A204.1 (cell line): ENCODE measurements at regions not wholly inside any gene's neighbourhood (a gene's known extent, or its start where the extent isn't known, plus 50 kb on each side); places are given as distances from the start of the nearest gene placed in this dataset.
"Not testable (repeated sequence)": the region's sequence is repeated elsewhere in the genome, so short reads cannot be mapped to it uniquely, and the experiment has no call there.

ENCODE experiments used
- FAIRE-seq: peaks from 2 replicates; lab custom pipeline; 2012; peaks lifted over from hg19 to GRCh38; lab: Jason Lieb, UNC

DNA sequence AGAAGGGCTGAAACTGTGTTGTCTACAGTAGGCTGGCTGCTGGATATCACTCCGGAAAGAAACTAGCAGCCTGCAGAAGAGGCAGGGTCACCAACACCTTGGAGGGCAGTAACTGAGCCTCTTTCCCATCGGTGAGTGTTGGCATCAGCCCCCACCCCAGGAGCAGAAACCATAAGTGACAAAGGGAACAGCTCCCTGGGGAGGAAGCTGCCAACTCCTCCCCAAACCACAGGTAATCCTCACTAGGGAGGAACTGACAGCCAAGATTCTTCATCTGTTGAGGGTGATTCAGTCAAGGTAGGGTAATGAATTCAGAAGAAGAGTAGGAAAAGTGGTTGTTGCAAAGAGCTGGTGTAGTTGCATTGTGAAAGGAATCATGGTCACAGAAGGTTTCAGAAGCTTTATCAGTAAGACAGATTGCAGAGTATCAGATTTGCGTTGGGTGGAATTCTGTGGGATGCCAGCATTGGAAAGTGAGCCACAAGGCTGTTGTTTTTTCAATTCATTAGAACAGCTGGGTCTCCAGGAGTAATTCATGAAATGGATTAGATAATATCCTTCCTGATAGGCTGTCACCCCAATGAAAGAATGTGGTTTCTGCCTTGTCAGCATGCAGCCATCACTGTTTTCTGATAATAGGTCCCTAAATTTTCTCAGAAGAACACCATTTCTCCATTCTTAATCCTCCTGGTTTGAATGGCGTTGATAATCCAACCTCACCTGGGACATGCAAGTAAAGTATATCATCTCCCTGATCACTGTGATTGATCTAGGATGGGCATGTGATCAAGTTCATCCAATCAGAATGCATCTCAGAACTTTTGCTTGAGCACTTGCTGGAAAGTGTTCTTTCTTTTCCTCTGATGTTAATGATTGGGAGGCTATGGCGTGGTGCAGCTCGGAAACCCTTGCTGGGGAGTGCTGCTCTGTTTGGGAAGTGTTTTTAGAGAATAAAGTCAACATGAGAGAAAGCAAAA lies 75.0 kb upstream of the CTBP2 start:
- FAIRE-seq: no peak

DNA sequence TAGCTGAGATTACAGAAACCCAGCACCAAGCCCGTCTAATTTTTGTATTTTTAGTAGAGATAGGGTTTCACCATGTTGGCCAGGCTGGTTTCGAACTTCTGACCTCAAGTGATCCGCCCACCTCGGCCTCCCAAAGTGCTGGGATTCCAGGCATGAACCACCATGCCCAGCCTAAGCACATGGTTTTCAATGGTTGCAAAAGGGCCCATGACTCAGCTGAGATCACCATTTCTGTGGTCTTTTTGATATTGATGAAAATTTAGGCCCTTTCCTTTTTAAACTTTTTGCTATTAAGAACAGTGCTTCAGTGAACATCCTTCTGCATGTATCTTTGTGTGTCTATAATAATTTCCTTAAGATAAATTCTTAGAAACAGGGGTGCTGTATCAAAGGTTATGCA lies 74.2 kb upstream of the CTBP2 start:
- FAIRE-seq: not testable (repeated sequence)

DNA sequence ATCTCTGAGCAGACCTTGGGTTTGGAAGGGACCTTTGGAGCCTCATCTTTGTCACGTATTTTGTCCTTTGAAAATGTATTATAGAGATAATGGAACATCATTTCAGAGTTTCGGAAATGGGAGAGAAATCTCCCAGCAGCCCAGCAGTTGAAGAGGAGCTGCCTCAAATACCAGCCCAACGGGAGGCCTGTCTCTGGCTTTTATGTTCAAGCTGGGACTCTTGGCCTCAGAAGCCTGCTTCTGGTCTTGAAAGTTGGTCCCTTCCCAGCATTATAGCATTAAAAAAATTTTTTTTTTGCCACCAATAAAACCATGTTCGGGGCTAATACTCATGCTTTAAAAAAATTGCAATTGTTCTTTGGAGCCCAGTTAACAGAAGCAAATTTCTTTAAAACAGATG lies 73.4 kb upstream of the CTBP2 start:
- no peak for FAIRE-seq

DNA sequence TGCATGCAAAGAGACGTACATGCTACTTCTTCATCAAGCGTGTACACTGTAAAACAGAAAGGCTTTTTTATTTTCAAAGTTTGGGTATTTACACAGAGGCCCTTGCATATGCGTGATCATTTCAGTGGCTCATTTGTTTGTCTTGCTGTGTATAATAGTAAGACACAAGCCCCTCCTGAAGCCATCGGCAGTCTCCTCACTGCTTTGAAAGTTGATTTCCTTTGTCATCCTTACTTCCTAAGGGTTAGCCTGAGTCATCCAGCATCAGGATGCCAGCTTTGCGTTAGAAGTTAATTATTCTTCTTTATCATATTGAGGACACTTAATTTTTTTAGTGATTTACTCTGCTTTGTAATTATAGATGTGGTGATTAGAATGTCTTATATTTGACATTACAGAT lies 72.5 kb upstream of the CTBP2 start:
- no peak for FAIRE-seq

DNA sequence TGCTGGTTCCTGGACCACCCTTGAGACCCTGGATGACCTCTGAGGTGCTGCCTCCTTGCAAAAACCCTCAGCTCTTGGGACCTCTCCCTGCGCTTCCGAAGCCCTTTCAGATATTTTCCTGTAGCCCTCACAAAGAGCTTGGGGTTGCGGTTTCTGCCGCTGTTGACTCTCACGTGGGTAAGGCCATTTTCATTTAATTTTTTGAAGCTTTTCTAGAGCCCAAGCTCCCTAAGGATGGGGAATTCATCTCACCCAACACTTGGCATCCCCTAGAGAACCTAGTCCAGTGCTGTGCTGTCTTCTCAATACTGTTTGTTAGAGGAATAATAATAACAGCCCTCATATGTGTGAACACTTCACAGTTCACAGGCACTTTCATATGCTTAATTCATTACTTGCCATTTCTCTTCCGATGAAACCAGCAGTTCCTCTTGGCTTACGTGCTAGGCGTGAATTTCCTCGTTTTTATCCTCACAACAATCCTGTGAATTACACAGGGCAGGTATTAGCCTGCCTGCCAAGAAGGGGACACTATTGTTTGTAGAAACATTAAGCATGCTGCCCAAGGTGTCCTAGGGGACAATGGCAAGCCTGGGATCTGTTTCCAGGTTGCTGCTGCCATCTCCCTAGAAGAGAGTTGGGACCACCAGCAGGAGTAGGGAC lies 71.6 kb upstream of the CTBP2 start:
- FAIRE-seq: no peak

DNA sequence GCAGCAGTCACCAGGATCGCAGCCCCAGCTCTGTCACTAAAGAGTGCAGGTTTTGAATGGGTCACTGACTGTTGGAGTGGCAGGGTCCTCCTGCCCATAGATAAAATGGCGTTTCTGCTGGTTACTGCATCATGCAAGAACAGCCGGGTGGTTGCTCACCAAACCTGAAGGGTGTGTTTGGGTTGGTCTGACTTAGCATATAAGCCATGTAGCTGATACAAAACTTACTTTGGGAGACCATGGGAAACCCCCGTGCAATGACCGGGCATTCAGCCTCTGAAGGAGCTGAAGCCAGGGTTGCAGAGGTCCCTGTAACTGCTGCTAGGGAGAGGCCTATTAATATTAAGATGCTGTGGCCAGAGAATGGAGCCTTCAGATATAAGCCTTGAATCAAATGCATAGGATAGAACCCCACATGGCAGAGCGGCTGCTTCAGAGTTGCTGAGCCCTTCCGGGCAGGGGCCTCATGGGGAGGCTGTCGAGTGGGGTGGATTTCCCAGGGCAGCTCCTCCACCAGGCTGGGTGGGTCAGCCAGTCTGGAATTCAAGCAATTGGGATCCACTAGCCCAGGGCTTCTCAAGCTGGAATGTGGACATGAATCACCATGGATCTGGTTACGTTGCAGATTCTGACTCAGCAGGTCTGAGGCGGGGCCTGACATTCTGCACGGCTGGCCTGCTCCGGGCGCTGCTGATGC lies 70.9 kb upstream of the CTBP2 start:
- no peak for FAIRE-seq

DNA sequence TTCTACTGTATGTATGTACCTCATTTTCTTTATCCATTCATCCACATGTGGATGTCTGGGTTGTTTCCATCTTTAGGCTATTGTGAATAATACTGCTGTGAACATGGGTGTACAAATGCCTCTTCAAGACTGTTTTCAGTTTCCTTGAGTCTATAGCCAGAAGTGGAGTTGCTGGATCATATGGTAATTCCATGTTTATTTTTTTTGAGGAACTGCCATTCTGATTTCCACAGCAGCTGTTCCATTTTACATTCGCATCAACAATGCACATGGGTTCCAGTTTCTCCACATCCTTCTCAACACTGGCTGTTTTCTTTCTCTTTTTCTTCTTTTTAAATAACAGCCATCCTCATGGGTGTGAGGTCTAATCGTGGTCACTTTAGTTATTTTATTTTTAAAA lies 69.9 kb upstream of the CTBP2 start:
- no peak for FAIRE-seq

DNA sequence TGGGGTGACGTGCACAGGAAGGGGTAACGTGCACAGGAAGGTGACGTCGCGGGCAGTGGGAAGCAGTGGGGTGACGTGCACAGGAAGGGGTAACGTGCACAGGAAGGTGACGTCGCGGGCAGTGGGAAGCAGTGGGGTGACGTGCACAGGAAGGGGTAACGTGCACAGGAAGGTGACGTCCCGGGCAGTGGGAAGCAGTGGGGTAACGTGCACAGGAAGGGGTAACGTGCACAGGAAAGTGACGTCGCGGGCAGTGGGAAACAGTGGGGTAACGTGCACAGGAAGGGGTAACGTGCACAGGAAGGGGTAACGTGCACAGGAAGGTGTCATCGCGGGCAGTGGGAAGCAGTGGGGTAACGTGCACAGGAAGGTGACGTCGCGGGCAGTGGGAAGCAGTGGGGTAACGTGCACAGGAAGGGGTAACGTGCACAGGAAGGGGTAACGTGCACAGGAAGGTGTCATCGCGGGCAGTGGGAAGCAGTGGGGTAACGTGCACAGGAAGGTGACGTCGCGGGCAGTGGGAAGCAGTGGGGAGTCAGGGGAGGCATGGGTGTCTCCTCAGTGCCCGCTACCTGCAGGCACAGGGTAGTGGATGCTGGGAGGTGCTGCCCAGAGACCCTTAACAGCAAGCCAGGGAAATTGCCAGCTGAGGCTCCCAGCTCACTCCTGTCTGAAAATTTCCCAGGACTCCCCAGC lies 68.0 kb upstream of the CTBP2 start:
- FAIRE-seq: not testable (repeated sequence)

DNA sequence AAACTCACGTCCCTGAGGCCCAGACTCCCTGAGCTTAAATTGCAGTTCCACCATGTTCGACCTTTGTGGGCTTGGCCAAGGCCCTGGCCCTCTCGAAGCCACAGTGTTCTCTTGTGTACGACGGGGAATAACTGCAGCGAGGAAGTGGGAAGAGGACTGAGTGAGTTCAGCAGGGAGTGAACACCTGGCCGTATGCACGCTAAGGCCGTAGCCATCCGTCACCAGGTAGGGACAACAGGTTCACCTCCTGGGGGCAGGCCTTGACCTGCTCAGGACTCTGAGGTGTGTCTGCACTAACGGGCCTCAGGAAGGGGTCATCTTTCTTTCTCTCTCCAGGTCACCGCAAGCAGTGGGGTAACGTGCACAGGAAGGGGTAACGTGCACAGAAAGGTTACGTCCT lies 67.2 kb upstream of the CTBP2 start:
- no peak for FAIRE-seq

DNA sequence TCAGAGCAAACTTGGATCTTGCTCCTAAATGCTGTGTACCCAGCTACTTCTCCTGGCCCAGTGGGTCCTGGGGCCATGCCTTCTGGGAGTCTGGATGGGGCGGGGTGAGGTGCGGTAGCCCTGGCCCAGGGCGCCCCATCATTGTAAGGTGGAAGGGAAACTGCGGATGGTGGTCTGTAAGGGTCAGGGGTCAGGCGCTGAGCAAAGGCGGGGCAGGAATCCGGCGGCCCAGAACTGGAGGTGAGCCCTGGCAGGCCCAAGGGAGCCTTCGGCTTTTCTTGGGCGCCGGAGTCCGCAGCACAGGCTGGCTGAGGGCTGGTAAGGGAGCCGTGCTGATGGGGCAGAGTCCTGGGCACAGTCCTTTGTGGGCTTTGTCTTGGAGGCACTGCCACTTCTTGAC lies 66.5 kb upstream of the CTBP2 start:
- no peak for FAIRE-seq

DNA sequence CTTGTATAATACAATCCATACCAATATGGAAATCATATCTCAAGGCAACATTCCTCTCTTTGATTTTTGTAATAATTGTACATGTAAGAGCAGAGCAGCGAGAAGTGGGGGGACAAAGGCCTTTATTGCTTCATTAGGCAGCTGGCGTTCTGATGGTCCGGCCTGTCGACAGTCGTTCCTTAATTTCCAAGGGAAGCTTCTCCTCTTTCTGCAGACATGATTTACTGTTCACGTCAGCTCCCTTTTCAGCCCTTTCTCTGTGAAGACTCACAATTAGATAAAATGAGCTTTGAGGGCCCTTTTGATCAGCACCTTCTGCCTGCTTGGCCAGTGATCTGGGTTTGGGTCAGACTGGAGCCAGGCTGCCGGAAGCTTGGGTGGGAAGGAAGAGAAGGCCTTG lies 65.6 kb upstream of the CTBP2 start:
- no peak for FAIRE-seq

DNA sequence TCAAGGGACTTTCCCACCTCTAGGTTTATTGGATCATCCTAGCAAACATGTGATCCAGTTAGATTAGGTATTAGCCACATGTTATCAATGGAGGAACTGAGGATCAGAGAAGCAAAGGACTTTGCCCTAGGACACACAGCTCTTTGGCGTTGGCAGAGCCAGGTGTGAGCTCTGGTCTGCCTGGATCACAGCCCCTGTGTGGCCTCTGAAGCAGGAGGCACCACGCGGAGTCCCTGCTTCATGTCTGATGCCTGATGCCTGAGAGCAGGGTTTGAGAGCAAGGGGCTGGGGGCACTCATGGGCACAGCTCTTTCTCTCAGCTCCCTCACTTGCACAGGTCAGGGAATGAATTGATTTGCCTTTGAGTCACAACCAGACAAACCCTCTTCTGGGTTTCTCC lies 64.7 kb upstream of the CTBP2 start:
- FAIRE-seq: no peak

DNA sequence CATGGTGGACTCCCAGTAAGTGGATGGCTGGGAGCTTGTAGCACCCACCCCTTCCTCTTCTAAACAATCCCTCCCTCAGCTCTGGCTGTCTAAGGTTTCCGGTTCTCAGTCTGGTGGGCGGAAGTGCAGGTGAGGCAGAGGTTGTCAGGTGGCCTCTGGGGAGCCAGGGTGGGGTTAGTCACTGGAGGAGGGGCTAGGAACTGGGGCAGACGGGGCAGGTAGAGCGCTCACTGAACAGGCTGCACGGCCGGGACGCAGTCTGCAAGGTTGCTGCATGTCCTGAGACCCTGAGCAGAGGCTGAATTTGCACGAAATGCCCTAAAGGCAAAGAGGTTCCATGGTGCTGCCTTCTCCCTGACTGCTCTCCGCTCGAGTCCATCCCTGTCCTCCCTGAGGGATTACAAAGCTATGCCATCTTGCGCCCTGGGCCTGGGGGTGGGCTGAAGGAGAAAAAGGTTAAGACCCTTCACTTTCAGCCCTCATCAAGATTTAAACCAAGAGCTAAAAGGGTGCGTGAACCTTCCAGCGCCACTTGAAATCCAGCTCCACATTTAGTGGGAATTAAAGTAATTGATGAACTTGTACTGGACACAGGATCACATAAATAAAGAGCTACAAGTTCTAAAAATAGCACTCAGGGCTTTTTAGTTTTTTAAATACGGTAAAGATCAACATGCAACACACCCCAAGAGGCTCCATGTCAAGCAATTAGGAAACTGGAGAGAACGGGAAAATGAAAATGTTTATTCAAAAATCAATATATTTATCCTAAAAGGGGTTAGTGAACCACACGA lies 62.3 kb upstream of the CTBP2 start:
- FAIRE-seq: no peak

DNA sequence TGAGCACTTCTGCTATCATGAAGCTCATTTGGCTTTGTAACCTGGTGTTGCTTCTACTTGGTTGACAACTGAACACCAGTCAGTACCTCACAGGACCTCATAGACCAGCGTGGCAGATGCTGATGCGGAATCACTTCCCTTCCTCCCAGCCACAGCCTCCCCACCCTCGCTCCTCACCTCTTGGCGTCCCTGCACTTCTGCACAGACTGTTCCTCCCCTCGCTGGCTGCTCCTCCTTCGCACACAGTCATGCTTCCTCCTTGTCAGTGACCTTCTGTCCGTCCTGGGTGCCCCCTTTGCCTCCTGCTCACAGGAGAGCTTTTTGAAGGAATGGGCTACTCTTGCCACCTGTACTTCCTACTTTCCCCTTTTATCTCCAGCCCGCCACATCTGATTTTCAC lies 61.4 kb upstream of the CTBP2 start:
- no peak for FAIRE-seq

DNA sequence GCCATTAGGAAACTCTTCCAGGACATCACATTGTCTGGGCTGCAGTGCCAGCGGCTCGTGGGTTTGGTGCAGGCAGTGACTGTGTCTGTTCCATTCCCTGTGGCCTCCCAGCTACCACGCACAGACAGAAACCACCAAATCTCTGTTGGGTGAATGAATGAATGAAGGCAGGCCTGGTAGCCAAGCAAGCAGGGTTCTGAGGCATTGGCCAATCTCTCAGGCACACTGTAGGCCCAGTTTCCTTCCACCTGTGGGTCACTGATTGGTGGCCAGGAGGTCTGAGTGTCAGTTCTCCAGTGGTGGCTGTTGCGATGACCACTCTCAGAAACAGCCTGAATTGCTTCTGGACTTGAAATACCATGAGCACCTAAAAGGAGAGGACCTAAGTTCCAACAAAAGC lies 59.4 kb upstream of the CTBP2 start:
- no peak for FAIRE-seq

DNA sequence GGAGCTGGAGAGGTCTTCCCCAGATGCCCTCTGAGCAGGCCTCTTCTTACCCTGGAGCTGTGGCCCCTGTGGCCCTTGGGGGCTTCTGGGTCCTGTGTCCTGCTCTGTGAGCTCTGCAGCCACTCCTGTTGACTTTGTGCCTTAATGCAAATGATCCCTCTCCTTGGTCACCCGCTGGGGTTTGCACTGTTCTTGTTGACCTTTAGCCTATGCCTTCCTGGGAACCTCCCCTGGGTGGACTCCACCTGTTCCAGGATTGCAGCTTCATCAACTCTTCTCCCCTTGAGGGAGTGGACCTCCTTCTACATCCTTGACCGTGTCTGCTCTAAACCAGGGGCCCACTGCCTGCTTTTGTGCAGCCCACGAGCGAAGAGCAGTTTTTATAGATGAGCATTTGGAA lies 58.6 kb upstream of the CTBP2 start:
- no peak for FAIRE-seq

DNA sequence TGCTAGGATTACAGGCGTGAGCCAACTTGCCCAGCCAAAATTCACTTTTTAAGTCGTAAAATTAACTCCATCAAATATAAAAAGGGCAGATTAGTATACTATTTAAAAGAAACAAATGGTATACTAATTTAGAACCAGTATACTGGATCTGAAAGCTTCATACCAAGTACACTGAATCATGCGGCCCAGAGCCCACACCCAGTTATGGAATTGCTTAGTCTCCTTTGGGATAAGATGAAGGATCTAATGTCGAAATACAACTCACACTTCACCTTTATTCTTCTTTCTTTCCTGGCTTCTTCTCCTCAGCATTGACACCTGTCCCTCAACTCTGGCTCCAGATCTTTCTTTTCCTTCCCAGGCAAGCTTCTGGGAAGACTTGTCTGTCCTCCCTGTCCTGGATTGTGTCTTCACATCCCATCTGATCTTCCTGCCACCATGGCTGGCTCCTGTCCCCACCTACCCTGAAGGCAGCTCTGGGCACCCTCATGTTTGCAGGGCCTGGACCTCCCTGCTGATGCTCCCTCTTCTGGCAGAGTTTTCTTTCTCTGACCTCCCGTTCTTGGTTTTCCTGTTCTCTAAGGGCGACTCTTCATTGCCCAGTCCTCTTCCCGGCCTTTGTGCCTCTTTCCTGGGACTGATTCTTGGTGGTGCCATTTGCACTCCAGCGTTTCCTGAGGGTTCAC lies 57.8 kb upstream of the CTBP2 start:
- no peak for FAIRE-seq

DNA sequence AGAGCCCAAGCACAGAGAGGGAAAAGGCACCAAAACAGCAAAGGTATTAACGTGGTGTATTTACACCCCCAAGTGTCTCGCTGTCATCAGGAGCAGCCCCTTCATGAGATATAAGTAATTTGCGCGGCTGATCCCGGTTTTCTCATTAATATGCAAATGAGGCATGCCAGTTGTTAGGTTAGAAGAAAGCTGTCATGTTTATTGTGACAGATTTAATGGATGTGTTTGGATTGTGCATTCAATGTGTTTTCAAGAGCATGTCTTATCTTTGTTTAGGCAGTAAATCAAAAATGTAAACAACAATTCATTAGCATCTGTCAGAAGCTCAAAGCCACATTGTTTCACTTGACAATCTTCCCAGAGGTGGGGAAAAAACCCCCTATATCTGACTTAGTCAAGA lies 56.5 kb upstream of the CTBP2 start:
- FAIRE-seq: no peak

DNA sequence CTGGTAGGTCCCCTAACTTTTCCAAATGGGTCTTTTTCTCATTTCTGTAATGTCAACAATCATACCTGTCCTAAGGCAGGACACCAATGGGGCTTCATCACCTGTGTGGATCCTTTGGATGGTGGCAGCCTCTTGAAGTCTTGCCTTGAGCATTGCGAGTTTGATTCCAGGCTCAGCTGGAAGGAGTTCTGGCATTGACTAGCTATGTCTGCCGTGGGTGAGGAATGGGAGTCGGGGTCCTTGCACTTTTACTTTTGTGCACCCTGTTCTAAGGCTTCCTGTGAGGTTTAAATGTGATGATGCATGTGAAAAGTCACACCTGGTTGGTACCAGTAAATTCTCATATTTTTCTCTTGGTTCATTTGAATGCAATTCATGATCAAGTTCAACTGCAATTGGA lies 55.9 kb upstream of the CTBP2 start:
- no peak for FAIRE-seq

DNA sequence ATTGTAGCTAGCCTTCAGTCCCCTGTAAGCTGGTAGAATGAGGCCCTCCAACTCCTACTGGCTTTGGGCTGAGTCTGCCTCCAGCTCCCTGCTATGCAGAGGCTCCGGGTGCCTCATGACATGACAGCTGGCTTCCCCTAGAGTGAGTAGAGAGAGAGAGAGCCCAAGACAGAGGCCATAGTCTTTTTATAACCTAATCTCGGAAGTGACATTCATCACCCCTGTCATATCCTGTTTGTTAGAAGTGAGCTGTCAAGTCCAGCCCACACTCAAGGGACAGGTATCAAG lies 53.9 kb upstream of the CTBP2 start:
- FAIRE-seq: no peak

DNA sequence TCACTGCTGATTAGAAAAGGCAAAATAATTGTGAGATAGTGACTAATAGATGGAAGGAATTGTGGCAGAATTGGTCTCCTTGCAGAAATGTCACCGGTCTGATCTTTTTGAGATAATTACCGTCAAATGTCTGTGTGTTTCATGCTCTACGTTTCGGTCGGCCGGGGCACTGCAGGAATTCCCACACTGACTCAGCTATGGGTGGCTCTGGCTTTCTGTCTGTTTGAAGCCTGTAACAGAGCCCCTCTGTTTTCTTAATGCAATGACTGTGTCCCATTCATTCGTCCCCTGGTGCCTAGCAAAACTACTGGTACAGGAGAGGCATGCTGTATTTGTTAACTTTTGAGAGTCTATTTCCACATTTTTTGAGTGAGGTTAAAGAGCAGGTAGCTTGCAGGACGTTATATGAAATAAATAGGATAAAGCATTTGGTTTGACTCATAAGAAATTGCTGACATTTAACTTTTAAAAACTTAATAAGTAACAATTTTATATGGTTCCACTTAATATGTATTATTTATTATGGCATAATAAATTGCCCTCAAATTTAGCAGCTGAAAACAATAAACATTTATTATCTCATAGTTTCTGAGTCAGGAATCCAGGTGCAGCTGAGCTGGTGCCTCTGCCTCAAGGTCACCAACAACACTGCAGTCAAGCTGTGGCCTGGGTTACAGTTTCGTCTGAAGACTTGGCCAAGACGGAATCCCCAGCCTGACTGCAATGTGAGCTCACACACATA lies 53.3 kb upstream of the CTBP2 start:
- no peak for FAIRE-seq
